ENCODE measurements at regions not wholly inside any gene's neighbourhood (a gene's known extent, or its start where the extent isn't known, plus 50 kb on each side); places are given as distances from the start of the nearest gene placed in this dataset.

GRCh38 chr20:29743101-29743931, 1514.1 kb upstream of the DEFB115 start:
- TF ChIP-seq POLR2A (IDR thresholded peaks at IDR 0.05) (no peak), POLR2AphosphoS5 (IDR thresholded peaks at IDR 0.05) (no peak)
- TF ChIP-seq, protein P1, sequence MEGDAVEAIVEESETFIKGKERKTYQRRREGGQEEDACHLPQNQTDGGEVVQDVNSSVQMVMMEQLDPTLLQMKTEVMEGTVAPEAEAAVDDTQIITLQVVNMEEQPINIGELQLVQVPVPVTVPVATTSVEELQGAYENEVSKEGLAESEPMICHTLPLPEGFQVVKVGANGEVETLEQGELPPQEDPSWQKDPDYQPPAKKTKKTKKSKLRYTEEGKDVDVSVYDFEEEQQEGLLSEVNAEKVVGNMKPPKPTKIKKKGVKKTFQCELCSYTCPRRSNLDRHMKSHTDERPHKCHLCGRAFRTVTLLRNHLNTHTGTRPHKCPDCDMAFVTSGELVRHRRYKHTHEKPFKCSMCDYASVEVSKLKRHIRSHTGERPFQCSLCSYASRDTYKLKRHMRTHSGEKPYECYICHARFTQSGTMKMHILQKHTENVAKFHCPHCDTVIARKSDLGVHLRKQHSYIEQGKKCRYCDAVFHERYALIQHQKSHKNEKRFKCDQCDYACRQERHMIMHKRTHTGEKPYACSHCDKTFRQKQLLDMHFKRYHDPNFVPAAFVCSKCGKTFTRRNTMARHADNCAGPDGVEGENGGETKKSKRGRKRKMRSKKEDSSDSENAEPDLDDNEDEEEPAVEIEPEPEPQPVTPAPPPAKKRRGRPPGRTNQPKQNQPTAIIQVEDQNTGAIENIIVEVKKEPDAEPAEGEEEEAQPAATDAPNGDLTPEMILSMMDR (IDR thresholded peaks at IDR 0.05): no peak

All from breast epithelium (tissue), 3 donors.